Activated CD8-positive, alpha-beta memory T cell treated with anti-CD3 and anti-CD28 coated beads, Interleukin-2, amount 50 U/mL, for 48 hours (primary cell): ENCODE measurements at regions not wholly inside any gene's neighbourhood (a gene's known extent, or its start where the extent isn't known, plus 50 kb on each side); places are given as distances from the start of the nearest gene placed in this dataset.

Experiments
- DNase-seq: peaks from one replicate; pipeline ENCODE4 v3.0.0-alpha.2; 2020

- DNase-seq = no peak
These were observed 291.6 kb upstream of the VEPH1 start for GRCh38 chr3:157794771-157795170.

- no peak for DNase-seq
These were observed 290.5 kb upstream of the VEPH1 start for GRCh38 chr3:157793745-157794144.

GRCh38 chr3:157789162-157789561 is 285.9 kb upstream of the VEPH1 start:
- no peak for DNase-seq

GRCh38 chr3:157786618-157787017 is 283.4 kb upstream of the VEPH1 start:
- no peak for DNase-seq

GRCh38 chr3:157786211-157786610 is 283.0 kb upstream of the VEPH1 start:
- no peak for DNase-seq

GRCh38 chr3:157785102-157785826 is 282.0 kb upstream of the VEPH1 start:
- no peak for DNase-seq

- no peak for DNase-seq
These were observed 279.0 kb upstream of the VEPH1 start for GRCh38 chr3:157782236-157782635.

GRCh38 chr3:157776861-157777260 is 273.6 kb upstream of the VEPH1 start:
- DNase-seq = no peak

GRCh38 chr3:157775446-157775845 is 272.2 kb upstream of the VEPH1 start:
- DNase-seq = no peak

- DNase-seq = no peak
These were observed 266.2 kb upstream of the VEPH1 start for GRCh38 chr3:157769378-157769777.

- no peak for DNase-seq
These were observed 264.4 kb upstream of the VEPH1 start for GRCh38 chr3:157767607-157768006.

- DNase-seq = no peak
These were observed 260.4 kb upstream of the VEPH1 start for GRCh38 chr3:157763644-157764043.

GRCh38 chr3:157759311-157759710 is 256.1 kb upstream of the VEPH1 start:
- DNase-seq = no peak

- DNase-seq = no peak
These were observed 252.0 kb upstream of the VEPH1 start for GRCh38 chr3:157755233-157755632.

- no peak for DNase-seq
These were observed 251.2 kb upstream of the VEPH1 start for GRCh38 chr3:157754451-157754850.

- DNase-seq = no peak
These were observed 250.5 kb upstream of the VEPH1 start for GRCh38 chr3:157753787-157754136.

GRCh38 chr3:157752956-157753786 is 250.0 kb upstream of the VEPH1 start:
- no peak for DNase-seq

- DNase-seq = no peak
These were observed 249.3 kb upstream of the VEPH1 start for GRCh38 chr3:157752554-157752953.

GRCh38 chr3:157751386-157751785 is 248.2 kb upstream of the VEPH1 start:
- no peak for DNase-seq

GRCh38 chr3:157746391-157746790 is 243.2 kb upstream of the VEPH1 start:
- DNase-seq = no peak

- no peak for DNase-seq
These were observed 238.4 kb upstream of the VEPH1 start for GRCh38 chr3:157741607-157742006.

GRCh38 chr3:157738441-157738840 is 235.2 kb upstream of the VEPH1 start:
- DNase-seq = no peak

- DNase-seq = no peak
These were observed 215.6 kb upstream of the VEPH1 start for GRCh38 chr3:157718800-157719199.

- DNase-seq = no peak
These were observed 209.9 kb upstream of the VEPH1 start for GRCh38 chr3:157713101-157713500.

- no peak for DNase-seq
These were observed 202.0 kb upstream of the VEPH1 start for GRCh38 chr3:157705258-157705657.
